Astrocyte (in vitro differentiated cells and primary cell): ENCODE measurements at regions not wholly inside any gene's neighbourhood (a gene's known extent, or its start where the extent isn't known, plus 50 kb on each side); places are given as distances from the start of the nearest gene placed in this dataset.

ENCODE experiments used
- EZH2 ChIP-seq: IDR thresholded peaks from 2 replicates; pipeline ENCODE4 v1.6.1; 2012; ENCODE audit warnings: mild to moderate bottlenecking, low read length, inconsistent platforms; ENCODE audit not compliant: insufficient read depth
- TF ChIP-seq, protein P1 (sequence below): IDR thresholded peaks from 2 replicates; pipeline ENCODE4 v1.5.1; 2011; ENCODE audit warnings: low read depth, mild to moderate bottlenecking, inconsistent platforms, low read length, moderate library complexity; ENCODE audit not compliant: insufficient read depth

DNA sequence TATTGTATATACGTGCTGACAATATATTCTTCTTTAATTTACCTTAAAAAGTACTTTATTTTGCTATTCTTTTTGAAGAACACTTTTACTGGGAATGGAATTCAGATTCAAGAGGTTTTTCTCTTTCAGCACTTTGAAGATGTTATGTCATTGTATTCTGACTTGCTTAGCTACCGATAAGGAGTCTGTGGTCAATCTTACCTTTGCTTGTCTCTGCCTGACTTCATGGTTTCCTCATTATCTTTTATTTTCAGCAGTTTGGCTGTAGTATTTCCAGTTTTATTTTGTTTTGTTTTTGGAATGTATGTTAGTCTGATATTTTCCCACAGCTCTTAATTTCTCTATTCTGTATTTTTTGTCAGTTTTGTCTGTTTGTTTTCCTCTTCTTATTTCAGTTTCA lies 187.9 kb upstream of the SMIM30 start:
- TF ChIP-seq, protein P1, sequence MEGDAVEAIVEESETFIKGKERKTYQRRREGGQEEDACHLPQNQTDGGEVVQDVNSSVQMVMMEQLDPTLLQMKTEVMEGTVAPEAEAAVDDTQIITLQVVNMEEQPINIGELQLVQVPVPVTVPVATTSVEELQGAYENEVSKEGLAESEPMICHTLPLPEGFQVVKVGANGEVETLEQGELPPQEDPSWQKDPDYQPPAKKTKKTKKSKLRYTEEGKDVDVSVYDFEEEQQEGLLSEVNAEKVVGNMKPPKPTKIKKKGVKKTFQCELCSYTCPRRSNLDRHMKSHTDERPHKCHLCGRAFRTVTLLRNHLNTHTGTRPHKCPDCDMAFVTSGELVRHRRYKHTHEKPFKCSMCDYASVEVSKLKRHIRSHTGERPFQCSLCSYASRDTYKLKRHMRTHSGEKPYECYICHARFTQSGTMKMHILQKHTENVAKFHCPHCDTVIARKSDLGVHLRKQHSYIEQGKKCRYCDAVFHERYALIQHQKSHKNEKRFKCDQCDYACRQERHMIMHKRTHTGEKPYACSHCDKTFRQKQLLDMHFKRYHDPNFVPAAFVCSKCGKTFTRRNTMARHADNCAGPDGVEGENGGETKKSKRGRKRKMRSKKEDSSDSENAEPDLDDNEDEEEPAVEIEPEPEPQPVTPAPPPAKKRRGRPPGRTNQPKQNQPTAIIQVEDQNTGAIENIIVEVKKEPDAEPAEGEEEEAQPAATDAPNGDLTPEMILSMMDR: no peak
- no peak for TF ChIP-seq EZH2
